Neural progenitor cell (in vitro differentiated cells): ENCODE measurements at regions not wholly inside any gene's neighbourhood (a gene's known extent, or its start where the extent isn't known, plus 50 kb on each side); places are given as distances from the start of the nearest gene placed in this dataset.

Source experiments
- CTCF ChIP-seq: fragments of 200-600 bp; sonication (generic); IDR thresholded peaks from 2 replicates; pipeline ENCODE4 v1.5.1; 2017; ENCODE audit warnings: antibody characterized with exemption, mild to moderate bottlenecking
- EZH2 ChIP-seq: fragments of 200-600 bp; sonication (generic); IDR thresholded peaks from 2 replicates; pipeline ENCODE4 v1.6.1; 2017; ENCODE audit warnings: antibody characterized with exemption, mild to moderate bottlenecking, moderate library complexity

- TF ChIP-seq EZH2 (no peak), CTCF (no peak)
Measured at GRCh38 chr9:108708448-108708847, 147.3 kb downstream of the ACTL7B start.
